Memory B cell (primary cell): ENCODE measurements at regions not wholly inside any gene's neighbourhood (a gene's known extent, or its start where the extent isn't known, plus 50 kb on each side); places are given as distances from the start of the nearest gene placed in this dataset.

ENCODE experiments used
- ATAC-seq: fragments of 150-1000 bp; cut with Tn5 transposase; 2 replicates; pipeline ENCODE4 v1.10.0; 2021; ENCODE audit warnings: low read depth, mild to moderate bottlenecking, moderate library complexity
- DNase-seq, 2 donors: peaks; one replicate each; pipeline ENCODE4 v3.0.0; 2022; ENCODE audit warnings: low spot score in 2 of 2
- H3K27ac Mint-ChIP-seq: one replicate; pipeline ENCODE4 v1.8.0; 2022; ENCODE audit warnings: mild to moderate bottlenecking, moderate library complexity, mixed read lengths
- H3K27me3 Mint-ChIP-seq: one replicate; pipeline ENCODE4 v1.8.0; 2022; ENCODE audit warnings: mixed read lengths
- H3K36me3 Mint-ChIP-seq: one replicate; pipeline ENCODE4 v1.8.0; 2022; ENCODE audit warnings: mild to moderate bottlenecking, mixed read lengths
- H3K4me1 Mint-ChIP-seq: one replicate; pipeline ENCODE4 v1.8.0; 2022; ENCODE audit warnings: mixed read lengths
- H3K4me3 Mint-ChIP-seq: one replicate; pipeline ENCODE4 v1.8.0; 2022; ENCODE audit warnings: mild to moderate bottlenecking, moderate library complexity, mixed read lengths
- H3K9me3 Mint-ChIP-seq: one replicate; pipeline ENCODE4 v1.8.0; 2022; ENCODE audit warnings: mixed read lengths

- Mint-ChIP-seq H3K27ac (no peak overlapping the region), H3K4me3 (no peak overlapping the region), H3K36me3 (no peaks in the 10 kb centered on the region), H3K27me3 (no peaks in the 10 kb centered on the region), H3K9me3 (peaks cover 3% of the 10 kb centered on the region), H3K4me1 (no peaks in the 10 kb centered on the region)
- DNase-seq (no peak), ATAC-seq (no peak)
Observed at GRCh38 chr18:27685807-27686412, 491.0 kb downstream of the CDH2 start.

GRCh38 chr18:27685091-27685490 lies 491.8 kb downstream of the CDH2 start:
- H3K4me3 Mint-ChIP-seq = no peak overlapping the region
- peaks cover 3% of the 10 kb centered on the region for H3K9me3 Mint-ChIP-seq
- no peaks in the 10 kb centered on the region for H3K4me1 Mint-ChIP-seq
- H3K27ac Mint-ChIP-seq = no peak overlapping the region
- no peaks in the 10 kb centered on the region for H3K36me3 Mint-ChIP-seq
- ATAC-seq (no peak), DNase-seq (no peak)
- no peaks in the 10 kb centered on the region for H3K27me3 Mint-ChIP-seq

- ATAC-seq = no peak
- no peaks in the 10 kb centered on the region for H3K36me3 Mint-ChIP-seq
- no peak overlapping the region for H3K4me3 Mint-ChIP-seq
- no peaks in the 10 kb centered on the region for H3K27me3 Mint-ChIP-seq
- H3K4me1 Mint-ChIP-seq = no peaks in the 10 kb centered on the region
- H3K9me3 Mint-ChIP-seq = peaks cover 3% of the 10 kb centered on the region
- DNase-seq = no peak
- no peak overlapping the region for H3K27ac Mint-ChIP-seq
Observed at GRCh38 chr18:27674411-27674810, 489.3 kb upstream of the CHST9 start.

GRCh38 chr18:27673861-27674260 lies 488.8 kb upstream of the CHST9 start:
- ATAC-seq = no peak
- H3K9me3 Mint-ChIP-seq = peaks cover 3% of the 10 kb centered on the region
- no peaks in the 10 kb centered on the region for H3K4me1 Mint-ChIP-seq
- no peak overlapping the region for H3K27ac Mint-ChIP-seq
- H3K27me3 Mint-ChIP-seq = no peaks in the 10 kb centered on the region
- DNase-seq = no peak
- H3K36me3 Mint-ChIP-seq = no peaks in the 10 kb centered on the region
- no peak overlapping the region for H3K4me3 Mint-ChIP-seq

- Mint-ChIP-seq H3K36me3 (no peaks in the 10 kb centered on the region), H3K4me1 (no peaks in the 10 kb centered on the region), H3K27me3 (no peaks in the 10 kb centered on the region), H3K9me3 (no peaks in the 10 kb centered on the region), H3K27ac (no peak overlapping the region), H3K4me3 (no peak overlapping the region)
- no peak for DNase-seq
- no peak for ATAC-seq
Observed at GRCh38 chr18:27668158-27668557, 483.1 kb upstream of the CHST9 start.

GRCh38 chr18:27667064-27667463 lies 482.0 kb upstream of the CHST9 start:
- Mint-ChIP-seq H3K4me3 (no peak overlapping the region), H3K27me3 (no peaks in the 10 kb centered on the region), H3K9me3 (peaks cover 1% of the 10 kb centered on the region), H3K4me1 (no peaks in the 10 kb centered on the region), H3K27ac (no peak overlapping the region), H3K36me3 (no peaks in the 10 kb centered on the region)
- DNase-seq = no peak
- no peak for ATAC-seq

- H3K9me3 Mint-ChIP-seq = peaks cover 1% of the 10 kb centered on the region
- H3K27me3 Mint-ChIP-seq = no peaks in the 10 kb centered on the region
- ATAC-seq (no peak), DNase-seq (no peak)
- no peaks in the 10 kb centered on the region for H3K36me3 Mint-ChIP-seq
- no peak overlapping the region for H3K27ac Mint-ChIP-seq
- no peak overlapping the region for H3K4me3 Mint-ChIP-seq
- no peaks in the 10 kb centered on the region for H3K4me1 Mint-ChIP-seq
Observed at GRCh38 chr18:27666016-27666415, 480.9 kb upstream of the CHST9 start.

- no peak for DNase-seq
- no peak for ATAC-seq
- Mint-ChIP-seq H3K27me3 (no peaks in the 10 kb centered on the region), H3K9me3 (peaks cover 1% of the 10 kb centered on the region), H3K4me3 (no peak overlapping the region), H3K27ac (no peak overlapping the region), H3K4me1 (no peaks in the 10 kb centered on the region), H3K36me3 (no peaks in the 10 kb centered on the region)
Observed at GRCh38 chr18:27665264-27665799, 480.2 kb upstream of the CHST9 start.

- Mint-ChIP-seq H3K36me3 (no peaks in the 10 kb centered on the region), H3K4me3 (no peak overlapping the region), H3K9me3 (peaks cover 1% of the 10 kb centered on the region), H3K27ac (no peak overlapping the region), H3K4me1 (no peaks in the 10 kb centered on the region), H3K27me3 (no peaks in the 10 kb centered on the region)
- DNase-seq = no peak
- no peak for ATAC-seq
Observed at GRCh38 chr18:27662949-27663348, 477.8 kb upstream of the CHST9 start.

- ATAC-seq = no peak
- H3K4me3 Mint-ChIP-seq = no peak overlapping the region
Observed at GRCh38 chr18:27662537-27662936, 477.4 kb upstream of the CHST9 start.

GRCh38 chr18:27661320-27662018 lies 476.4 kb upstream of the CHST9 start:
- no peaks in the 10 kb centered on the region for H3K36me3 Mint-ChIP-seq
- no peaks in the 10 kb centered on the region for H3K27me3 Mint-ChIP-seq
- ATAC-seq = no peak
- no peak for DNase-seq
- H3K4me3 Mint-ChIP-seq = no peak overlapping the region
- H3K9me3 Mint-ChIP-seq = peaks cover 1% of the 10 kb centered on the region
- no peaks in the 10 kb centered on the region for H3K4me1 Mint-ChIP-seq
- H3K27ac Mint-ChIP-seq = no peak overlapping the region

More at GRCh38 chr18:27662537-27662936, 477.4 kb upstream of the CHST9 start:
- H3K36me3 Mint-ChIP-seq = no peaks in the 10 kb centered on the region
- H3K4me1 Mint-ChIP-seq = no peaks in the 10 kb centered on the region
- no peak for DNase-seq
- no peaks in the 10 kb centered on the region for H3K27me3 Mint-ChIP-seq
- no peak overlapping the region for H3K27ac Mint-ChIP-seq
- peaks cover 1% of the 10 kb centered on the region for H3K9me3 Mint-ChIP-seq

- Mint-ChIP-seq H3K9me3 (peaks cover 1% of the 10 kb centered on the region), H3K4me3 (no peak overlapping the region), H3K27ac (no peak overlapping the region), H3K36me3 (no peaks in the 10 kb centered on the region), H3K4me1 (no peaks in the 10 kb centered on the region), H3K27me3 (no peaks in the 10 kb centered on the region)
- DNase-seq (no peak), ATAC-seq (no peak)
Observed at GRCh38 chr18:27656905-27657304, 471.8 kb upstream of the CHST9 start.

- no peaks in the 10 kb centered on the region for H3K36me3 Mint-ChIP-seq
- H3K4me1 Mint-ChIP-seq = no peaks in the 10 kb centered on the region
- H3K4me3 Mint-ChIP-seq = no peak overlapping the region
- DNase-seq = no peak
- H3K9me3 Mint-ChIP-seq = peaks cover 1% of the 10 kb centered on the region
- no peak overlapping the region for H3K27ac Mint-ChIP-seq
- no peak for ATAC-seq
- no peaks in the 10 kb centered on the region for H3K27me3 Mint-ChIP-seq
Observed at GRCh38 chr18:27656167-27656778, 471.2 kb upstream of the CHST9 start.

GRCh38 chr18:27653247-27653646 lies 468.1 kb upstream of the CHST9 start:
- Mint-ChIP-seq H3K27ac (no peak overlapping the region), H3K9me3 (peaks cover 1% of the 10 kb centered on the region), H3K36me3 (no peaks in the 10 kb centered on the region), H3K4me1 (no peaks in the 10 kb centered on the region), H3K27me3 (no peaks in the 10 kb centered on the region), H3K4me3 (no peak overlapping the region)
- DNase-seq (no peak), ATAC-seq (no peak)
